GM19193 (cell line): ENCODE measurements at regions not wholly inside any gene's neighbourhood (a gene's known extent, or its start where the extent isn't known, plus 50 kb on each side); places are given as distances from the start of the nearest gene placed in this dataset.

Experiments
- POLR2A ChIP-seq: IDR thresholded peaks from 4 replicates; pipeline ENCODE4 v1.6.1; 2011; ENCODE audit not compliant: insufficient read depth, insufficient read length; ENCODE audit errors: extremely low read depth

- TF ChIP-seq POLR2A = no peak
Measured at GRCh38 chr18:9047715-9048114, 54.8 kb upstream of the NDUFV2 start.

- no peak for TF ChIP-seq POLR2A
Measured at GRCh38 chr18:9048236-9048635, 54.3 kb upstream of the NDUFV2 start.

GRCh38 chr18:9048808-9049494 is 53.5 kb upstream of the NDUFV2 start:
- TF ChIP-seq POLR2A = no peak

- no peak for TF ChIP-seq POLR2A
Measured at GRCh38 chr18:9049495-9049809, 53.0 kb upstream of the NDUFV2 start.
